HUES64 (cell line): ENCODE measurements at regions not wholly inside any gene's neighbourhood (a gene's known extent, or its start where the extent isn't known, plus 50 kb on each side); places are given as distances from the start of the nearest gene placed in this dataset.

Experiments
- H3K27ac ChIP-seq: 2 replicates; pipeline ENCODE4 v1.7.0; 2013; ENCODE audit warnings: low read depth, low read length, inconsistent platforms
- H3K27me3 ChIP-seq: 2 replicates; pipeline ENCODE4 v1.6.1; 2013; ENCODE audit warnings: mild to moderate bottlenecking, low read length; ENCODE audit not compliant: insufficient read depth
- H3K36me3 ChIP-seq: 2 replicates; pipeline ENCODE4 v1.6.1; 2013; ENCODE audit warnings: mild to moderate bottlenecking, low read length; ENCODE audit not compliant: insufficient read depth
- H3K4me1 ChIP-seq: 2 replicates; pipeline ENCODE4 v1.6.1; 2013; ENCODE audit warnings: mild to moderate bottlenecking, low read length, moderate library complexity; ENCODE audit not compliant: insufficient read depth
- H3K4me3 ChIP-seq: 2 replicates; pipeline ENCODE4 v1.5.1; 2013; ENCODE audit warnings: mild to moderate bottlenecking, low read length, moderate library complexity
- H3K9ac ChIP-seq: 2 replicates; pipeline ENCODE4 v1.6.1; 2013; ENCODE audit warnings: mild to moderate bottlenecking, low read depth, low read length
- H3K9me3 ChIP-seq: 2 replicates; pipeline ENCODE4 v1.6.1; 2013; ENCODE audit warnings: low read depth, low read length; ENCODE audit not compliant: insufficient read depth
- WGBS: fragments of 150-250, 120-280 bp; methylation state at CpG from one replicate; pipeline ENCODE4 v1.1.7; 2013; ENCODE audit warnings: missing lambda C conversion rate; 5-methylcytosine and 5-hydroxymethylcytosine counted together

DNA sequence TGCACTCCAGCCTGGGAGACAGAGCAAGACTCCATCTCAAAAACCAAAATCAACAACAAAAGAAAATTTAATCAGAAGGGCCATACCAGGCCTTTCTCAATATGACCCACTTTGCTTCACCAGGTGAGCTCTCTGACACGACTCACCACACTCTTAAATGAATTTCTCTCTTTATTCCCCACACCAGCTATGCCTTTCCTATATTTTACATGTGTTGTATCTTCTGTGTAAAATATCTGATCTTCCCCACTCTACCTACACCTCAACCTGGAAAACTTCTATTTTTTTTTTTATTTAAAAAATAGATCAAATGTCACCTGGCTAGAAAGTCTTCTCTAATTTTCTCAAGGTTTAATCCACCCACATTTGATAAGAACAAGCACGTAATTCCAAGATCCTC is 77.6 kb upstream of the SLC39A8 start:
- Histone ChIP-seq H3K27me3 (no peaks in the 10 kb centered on the region), H3K9me3 (no peaks in the 10 kb centered on the region; the same call in 1 of the 2 replicates), H3K4me1 (no peaks in the 10 kb centered on the region), H3K36me3 (no peaks in the 10 kb centered on the region), H3K27ac (no peak overlapping the region), H3K4me3 (no peak overlapping the region), H3K9ac (no peak overlapping the region)
- 49% methylated on average over 2 of the region's 2 CpGs for WGBS

DNA sequence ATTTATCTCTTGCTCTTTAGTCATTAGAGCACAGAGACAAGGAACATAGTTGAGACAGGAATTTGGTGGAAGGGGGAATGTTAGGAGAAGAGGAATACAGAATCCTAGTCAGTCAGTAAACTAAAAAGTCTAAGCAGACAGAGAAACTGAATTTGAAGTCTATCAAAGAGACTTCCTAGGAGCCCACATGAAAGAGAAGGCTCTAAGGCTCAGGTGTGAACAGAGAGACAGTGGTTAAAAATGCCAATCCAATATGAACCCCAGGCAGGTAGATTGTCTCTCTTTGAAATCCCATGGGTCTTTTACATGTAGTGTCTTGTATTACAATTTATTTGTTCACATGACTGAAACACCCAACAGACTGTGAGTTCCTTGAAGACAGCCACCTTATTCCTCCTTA is 77.8 kb upstream of the NFKB1 start:
- H3K36me3 ChIP-seq, result no peaks in the 10 kb centered on the region
- H3K9ac ChIP-seq, result no peak overlapping the region
- no peaks in the 10 kb centered on the region; the same call in 1 of the 2 replicates for H3K9me3 ChIP-seq
- no peak overlapping the region for H3K27ac ChIP-seq
- no peak overlapping the region for H3K4me3 ChIP-seq
- no peaks in the 10 kb centered on the region for H3K4me1 ChIP-seq
- no peaks in the 10 kb centered on the region for H3K27me3 ChIP-seq

DNA sequence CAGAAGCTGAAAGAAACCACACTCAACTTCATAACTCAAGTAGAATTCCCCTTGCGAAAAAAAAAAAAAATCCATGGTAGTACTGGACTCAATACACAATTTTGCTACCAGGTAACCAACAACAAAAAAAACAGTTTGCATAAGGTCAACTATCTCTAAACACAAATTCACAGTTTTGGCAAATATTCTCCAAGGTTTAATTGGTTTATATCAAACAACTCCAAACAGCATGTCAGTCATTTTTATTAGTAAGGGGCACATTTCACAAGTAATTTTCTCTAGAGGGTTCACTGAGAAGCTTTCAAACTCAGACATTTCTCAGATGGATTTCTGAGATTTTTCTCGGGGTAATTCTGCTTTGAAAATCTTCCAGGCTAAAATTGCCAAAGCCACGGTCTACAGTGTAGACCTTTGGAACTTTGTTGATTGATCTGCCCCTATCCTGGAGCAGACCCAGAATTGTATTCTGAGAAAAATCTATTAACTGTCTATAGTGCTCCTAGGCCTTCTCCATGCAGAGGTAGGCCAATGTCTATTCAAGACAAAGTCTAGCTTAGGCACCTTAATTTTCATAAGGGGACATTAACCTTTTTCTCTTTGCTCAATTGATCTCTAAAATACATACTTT is 73.7 kb upstream of the NFKB1 start:
- no peak overlapping the region for H3K9ac ChIP-seq
- peaks cover 6% of the 10 kb centered on the region; the same call in 1 of the 2 replicates for H3K4me1 ChIP-seq
- no peaks in the 10 kb centered on the region for H3K27me3 ChIP-seq
- H3K4me3 ChIP-seq, result no peak overlapping the region
- no peaks in the 10 kb centered on the region for H3K36me3 ChIP-seq
- no peaks in the 10 kb centered on the region; the same call in 1 of the 2 replicates for H3K9me3 ChIP-seq
- H3K27ac ChIP-seq, result no peak overlapping the region
- 93% methylated on average over 3 of the region's 3 CpGs for WGBS

DNA sequence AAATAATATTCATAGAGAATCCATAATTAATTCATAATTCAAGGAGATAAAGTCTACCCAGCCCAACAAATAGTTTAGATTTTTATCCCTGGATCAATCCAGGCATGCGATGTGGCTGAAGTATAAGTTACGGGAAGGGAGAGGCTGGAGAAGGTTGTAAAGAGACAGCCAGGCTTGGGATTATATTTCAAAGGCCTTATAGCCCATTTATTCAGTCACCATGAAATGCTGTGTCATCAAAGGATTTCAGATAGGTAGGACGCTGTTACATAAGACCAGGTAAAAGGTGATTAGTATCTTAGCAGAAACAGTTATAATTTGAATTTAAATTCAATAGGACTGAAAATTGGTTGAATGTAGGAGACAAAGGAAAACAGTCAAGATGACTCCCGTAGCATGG is 73.0 kb upstream of the NFKB1 start:
- 87% methylated on average over 4 of the region's 4 CpGs for WGBS
- Histone ChIP-seq H3K4me3 (no peak overlapping the region), H3K27ac (no peak overlapping the region), H3K9ac (no peak overlapping the region), H3K36me3 (no peaks in the 10 kb centered on the region), H3K9me3 (no peaks in the 10 kb centered on the region; the same call in 1 of the 2 replicates), H3K4me1 (peaks cover 6% of the 10 kb centered on the region; the same call in 1 of the 2 replicates), H3K27me3 (no peaks in the 10 kb centered on the region)

DNA sequence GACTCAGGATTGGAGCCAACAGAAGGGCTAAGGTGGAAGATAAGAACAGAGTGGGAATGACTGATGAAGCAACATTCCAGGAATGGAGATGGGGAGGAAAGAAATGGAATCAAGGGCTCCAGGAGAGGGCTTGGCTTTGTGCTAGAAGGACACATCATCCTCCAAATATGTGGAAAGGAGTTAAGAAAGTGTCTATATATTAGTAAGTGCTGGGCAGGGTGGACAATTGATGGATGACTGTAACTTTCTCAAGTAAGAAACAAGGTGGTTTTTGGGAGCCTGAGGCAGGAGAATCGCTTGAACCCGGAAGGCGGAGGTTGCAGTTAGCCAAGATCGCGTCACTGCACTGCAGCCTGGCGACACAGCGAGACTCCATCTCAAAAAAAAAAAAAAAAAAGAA is 71.6 kb upstream of the NFKB1 start:
- Histone ChIP-seq H3K9me3 (no peaks in the 10 kb centered on the region), H3K36me3 (no peaks in the 10 kb centered on the region), H3K4me3 (no peak overlapping the region), H3K27me3 (no peaks in the 10 kb centered on the region), H3K27ac (no peak overlapping the region), H3K4me1 (peaks cover 6% of the 10 kb centered on the region; the same call in 1 of the 2 replicates), H3K9ac (no peak overlapping the region)
- WGBS, result 86% methylated on average over 7 of the region's 7 CpGs

DNA sequence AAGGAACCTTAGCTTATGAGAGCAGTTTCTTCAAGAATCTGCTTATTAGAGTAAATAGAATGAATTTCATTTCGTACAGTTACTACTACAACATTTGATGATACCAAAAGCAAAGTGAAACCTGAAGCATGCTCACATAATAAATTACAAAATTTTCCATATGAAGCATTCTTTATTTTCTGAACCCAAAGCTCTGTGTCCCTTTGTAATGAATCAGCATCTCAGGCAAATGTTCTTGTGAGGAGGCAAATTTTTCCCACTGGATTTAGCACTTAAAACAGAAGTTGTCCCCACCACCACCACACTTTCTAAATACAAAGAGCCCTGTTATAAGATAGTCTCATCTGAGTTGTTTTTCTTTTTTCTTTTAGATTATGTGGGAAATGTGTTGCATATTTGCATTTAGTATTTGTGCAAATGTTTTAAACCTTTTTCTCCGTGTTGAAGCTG is 70.7 kb upstream of the NFKB1 start:
- Histone ChIP-seq H3K4me1 (peaks cover 6% of the 10 kb centered on the region; the same call in 1 of the 2 replicates), H3K36me3 (no peaks in the 10 kb centered on the region), H3K27me3 (no peaks in the 10 kb centered on the region), H3K9ac (peak overlapping the region; percentile 81), H3K27ac (peak overlapping the region; percentile 69), H3K4me3 (peak overlapping the region; percentile 64), H3K9me3 (no peaks in the 10 kb centered on the region)
- WGBS, result 51% methylated on average over 2 of the region's 2 CpGs

DNA sequence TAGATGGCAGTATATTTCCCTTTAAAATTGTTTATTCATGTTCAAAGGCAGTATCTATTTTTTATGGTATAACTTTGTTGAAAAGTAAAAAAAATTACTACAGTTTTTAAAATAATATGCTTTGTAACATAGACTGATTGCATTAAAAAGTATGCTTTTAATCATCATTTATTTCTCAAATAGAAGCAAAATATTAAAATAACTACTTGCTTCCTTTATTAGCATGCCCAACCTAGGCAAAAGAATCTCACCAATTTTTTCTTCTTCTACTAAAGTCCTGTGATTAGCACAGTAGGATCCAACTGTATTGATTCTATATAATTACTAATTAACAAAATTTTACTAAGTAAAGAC is 69.6 kb upstream of the NFKB1 start:
- Histone ChIP-seq H3K9me3 (no peaks in the 10 kb centered on the region), H3K27ac (no peak overlapping the region), H3K36me3 (no peaks in the 10 kb centered on the region), H3K27me3 (no peaks in the 10 kb centered on the region), H3K9ac (no peak overlapping the region; the same call in 1 of the 2 replicates), H3K4me1 (peaks cover 6% of the 10 kb centered on the region; the same call in 1 of the 2 replicates), H3K4me3 (peak overlapping the region; percentile 64)

DNA sequence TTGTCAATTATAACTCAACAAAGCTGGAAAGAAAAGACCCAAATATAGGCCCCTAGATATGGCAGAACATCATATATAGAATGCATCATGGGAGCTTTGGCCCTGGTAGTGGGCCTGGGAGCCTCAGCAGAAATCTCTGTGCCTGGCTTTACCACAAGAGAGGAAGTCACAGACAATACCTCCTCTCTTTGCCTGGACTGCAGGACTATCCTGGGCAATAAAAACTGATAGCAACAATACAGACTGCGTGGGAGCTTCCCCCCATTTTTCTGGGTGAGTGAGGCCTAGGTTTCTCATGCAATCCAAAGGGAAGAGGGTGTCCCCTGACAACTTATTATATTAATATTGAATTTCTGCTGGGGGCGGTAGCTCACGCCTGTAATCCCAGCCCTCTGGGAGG is 64.0 kb upstream of the NFKB1 start:
- Histone ChIP-seq H3K4me1 (peaks cover 15% of the 10 kb centered on the region), H3K27ac (no peak overlapping the region), H3K9ac (no peak overlapping the region), H3K4me3 (no peak overlapping the region), H3K9me3 (no peaks in the 10 kb centered on the region), H3K36me3 (no peaks in the 10 kb centered on the region), H3K27me3 (no peaks in the 10 kb centered on the region)
- WGBS, result 88% methylated on average over 3 of the region's 3 CpGs

DNA sequence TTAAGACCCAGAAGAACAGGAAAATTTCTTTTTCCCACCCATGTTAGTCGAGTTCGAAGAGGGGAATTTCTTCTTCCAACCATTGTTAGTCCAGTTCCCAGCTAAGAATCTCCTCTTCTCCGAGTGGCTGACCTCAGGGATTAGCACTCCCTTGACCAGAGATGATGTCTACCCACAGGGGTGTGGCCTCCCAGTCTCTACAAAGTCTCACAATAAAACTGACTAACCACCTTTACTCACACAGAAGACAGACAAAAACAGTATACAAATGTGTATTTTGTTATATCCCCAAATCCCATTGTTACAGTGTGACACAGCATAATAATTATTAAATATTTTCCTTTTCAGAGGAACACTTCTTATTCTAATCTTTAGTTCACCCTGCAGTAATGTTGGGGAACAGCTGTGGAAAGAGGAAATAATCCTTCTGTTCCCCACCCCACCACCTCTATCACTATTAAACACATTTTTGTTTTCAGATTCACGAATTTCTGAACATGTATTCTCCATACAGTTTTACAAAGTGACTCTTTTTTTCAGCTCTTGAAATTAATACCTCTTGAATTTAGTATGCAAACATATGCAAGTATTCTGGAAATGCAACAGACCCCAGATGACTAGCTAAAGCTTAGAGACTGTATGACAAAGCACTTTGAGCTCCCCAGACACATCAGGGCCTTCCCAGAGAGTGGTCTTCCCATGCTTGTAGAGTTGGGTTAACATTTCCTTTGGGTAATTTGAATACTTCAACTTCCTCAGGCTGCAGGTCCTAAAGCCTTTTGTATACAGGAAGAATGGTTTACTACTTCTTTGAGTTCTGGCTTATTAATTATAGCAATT is 62.5 kb upstream of the NFKB1 start:
- Histone ChIP-seq H3K9ac (no peak overlapping the region), H3K27me3 (no peaks in the 10 kb centered on the region), H3K4me1 (peaks cover 15% of the 10 kb centered on the region), H3K4me3 (no peak overlapping the region), H3K9me3 (no peaks in the 10 kb centered on the region), H3K36me3 (no peaks in the 10 kb centered on the region), H3K27ac (peak overlapping the region; percentile 50)
- 95% methylated on average over 4 of the region's 4 CpGs for WGBS

DNA sequence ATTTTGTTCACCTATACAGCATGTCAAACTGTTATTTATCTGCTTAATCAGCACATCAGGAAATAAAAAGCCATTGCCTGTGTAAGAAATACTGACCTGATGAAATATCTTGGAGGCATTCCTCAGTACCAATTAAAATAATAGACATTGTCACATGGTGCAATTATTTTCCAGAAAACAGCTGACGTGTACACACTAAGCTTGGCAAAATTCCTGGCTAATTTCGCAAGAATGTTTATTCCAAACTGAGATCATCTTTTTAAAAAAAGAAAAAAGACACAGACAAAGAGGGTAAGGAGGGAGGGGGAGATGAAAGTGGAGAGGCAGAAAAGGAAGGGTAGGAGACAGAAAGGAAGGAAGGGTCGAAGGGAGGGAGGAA is 61.9 kb upstream of the NFKB1 start:
- Histone ChIP-seq H3K27me3 (no peaks in the 10 kb centered on the region), H3K4me3 (no peak overlapping the region), H3K9ac (no peak overlapping the region), H3K4me1 (peaks cover 15% of the 10 kb centered on the region), H3K36me3 (no peaks in the 10 kb centered on the region), H3K27ac (peak overlapping the region; percentile 50), H3K9me3 (no peaks in the 10 kb centered on the region)
- 85% methylated on average over 3 of the region's 3 CpGs for WGBS

DNA sequence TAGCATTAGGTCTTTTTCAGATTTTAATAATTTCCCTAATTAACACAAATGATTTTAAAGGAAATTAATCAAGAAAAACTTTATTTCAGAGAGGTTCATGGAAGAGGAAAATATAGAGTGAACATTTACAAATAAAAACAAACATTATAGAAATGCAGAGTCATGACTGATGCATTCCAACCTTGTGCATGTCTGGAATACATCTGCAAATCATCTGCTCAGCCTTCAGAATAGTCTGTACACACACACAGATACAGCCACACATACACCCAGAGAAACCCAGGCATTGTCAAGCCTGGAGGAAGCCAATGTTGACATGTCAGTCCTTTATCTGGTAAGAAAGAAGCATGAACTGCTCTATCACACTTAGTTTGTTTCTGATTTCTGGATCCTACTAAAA is 61.3 kb upstream of the NFKB1 start:
- no peak overlapping the region for H3K4me3 ChIP-seq
- H3K27me3 ChIP-seq, result no peaks in the 10 kb centered on the region
- H3K4me1 ChIP-seq, result peaks cover 15% of the 10 kb centered on the region
- H3K27ac ChIP-seq, result no peak overlapping the region
- no peaks in the 10 kb centered on the region for H3K36me3 ChIP-seq
- H3K9ac ChIP-seq, result no peak overlapping the region
- H3K9me3 ChIP-seq, result no peaks in the 10 kb centered on the region
